ENCODE measurements at regions not wholly inside any gene's neighbourhood (a gene's known extent, or its start where the extent isn't known, plus 50 kb on each side); places are given as distances from the start of the nearest gene placed in this dataset.

- DNase-seq (ENCODE audit: low read depth, low spot score) (no peak), ATAC-seq (no peak)
- no TSS peak for BruUV-seq (replicated peaks)
- ChIA-PET RAD21 (ENCODE audit: low non-redundant PET in 1 of 2, low total read pairs in 2 of 2, uncharacterized antibody in 2 of 2, unreplicated experiment in 2 of 2) (no interaction called here), CTCF (no interaction called here), POLR2A (no interaction called here)
- intact Hi-C loops (cut with micrococcal nuclease) = no loop called here
- H2AFZ ChIP-seq (ENCODE audit: low read depth, low read length, poor library complexity, severe bottlenecking) = no peak overlapping the region
- H3K9me2 ChIP-seq (ENCODE audit: insufficient read depth) = no peaks in the 10 kb centered on the region
- H3K9ac ChIP-seq (ENCODE audit: low read length) = no peak overlapping the region
- no peaks in the 10 kb centered on the region for H3K4me1 ChIP-seq (ENCODE audit: control insufficient read depth in 1 of 2, insufficient read depth in 2 of 2, low read length in 2 of 2)
- no peaks in the 10 kb centered on the region for H3K27me3 ChIP-seq (ENCODE audit: insufficient read depth, low read length)
- no peak overlapping the region for H3K4me3 ChIP-seq (replicated peaks in 1 of 2; ENCODE audit: low read depth in 1 of 2, low read length in 2 of 2)
- H3K79me2 ChIP-seq (ENCODE audit: insufficient read depth, low read length) = no peaks in the 10 kb centered on the region
- H3K27ac ChIP-seq (ENCODE audit: low read depth, low read length) = no peak overlapping the region
- peaks cover 0 to 4% of the 10 kb centered on the region in 2 experiments; a peak in 2 of 4 replicates for H3K9me3 ChIP-seq (ENCODE audit: control insufficient read depth in 1 of 2, insufficient read depth in 1 of 2, low read depth in 1 of 2, low read length in 2 of 2)
- no peaks in the 10 kb centered on the region for H3K36me3 ChIP-seq (ENCODE audit: control insufficient read depth in 1 of 2, insufficient read depth in 2 of 2, low read length in 2 of 2)
- TF ChIP-seq CTCF (IDR thresholded peaks at IDR 0.05 in 2 of 3, conservative IDR thresholded peaks at IDR 0.05 in 1 of 3; ENCODE audit: borderline replicate concordance in 1 of 3, insufficient read depth in 1 of 3, low read depth in 2 of 3, low read length in 2 of 3) (peak in 2 of 3 experiments; percentile 38 to 40; a peak in 2 of 6 replicates), EZH2 (IDR thresholded peaks at IDR 0.05) (no peak), FOSL1 (IDR thresholded peaks at IDR 0.05; ENCODE audit: low read depth) (no peak), SP1 (IDR thresholded peaks at IDR 0.05; ENCODE audit: low read depth) (no peak), REST (IDR thresholded peaks at IDR 0.05; ENCODE audit: low read depth) (no peak)
- no peak overlapping the region for H3K4me2 ChIP-seq (ENCODE audit: low read length)
- no peaks in the 10 kb centered on the region for H4K20me1 ChIP-seq (ENCODE audit: insufficient read depth)
Measured at GRCh38 chr3:21290557-21290956, 460.5 kb downstream of the ZNF385D start.

Data from HCT116 (cell line).